ENCODE measurements at regions not wholly inside any gene's neighbourhood (a gene's known extent, or its start where the extent isn't known, plus 50 kb on each side); places are given as distances from the start of the nearest gene placed in this dataset.

GRCh38 chr13:112142401-112142930 is 75.5 kb downstream of the SOX1 start:
- no peak for TF ChIP-seq CTCF (IDR thresholded peaks at IDR 0.05)
- no peak for TF ChIP-seq EP300 (IDR thresholded peaks at IDR 0.05)
- no peak for TF ChIP-seq POLR2AphosphoS5 (IDR thresholded peaks at IDR 0.05)
- TF ChIP-seq POLR2A (IDR thresholded peaks at IDR 0.05), result no peak
